NCI-H1436 (cell line): ENCODE measurements at regions not wholly inside any gene's neighbourhood (a gene's known extent, or its start where the extent isn't known, plus 50 kb on each side); places are given as distances from the start of the nearest gene placed in this dataset.
"Not testable (repeated sequence)": the region's sequence is repeated elsewhere in the genome, so short reads cannot be mapped to it uniquely, and the experiment has no call there.

ENCODE experiments used
- DNase-seq: peaks from one replicate; lab custom pipeline; 2025; lab: John Stamatoyannopoulos, UW

DNA sequence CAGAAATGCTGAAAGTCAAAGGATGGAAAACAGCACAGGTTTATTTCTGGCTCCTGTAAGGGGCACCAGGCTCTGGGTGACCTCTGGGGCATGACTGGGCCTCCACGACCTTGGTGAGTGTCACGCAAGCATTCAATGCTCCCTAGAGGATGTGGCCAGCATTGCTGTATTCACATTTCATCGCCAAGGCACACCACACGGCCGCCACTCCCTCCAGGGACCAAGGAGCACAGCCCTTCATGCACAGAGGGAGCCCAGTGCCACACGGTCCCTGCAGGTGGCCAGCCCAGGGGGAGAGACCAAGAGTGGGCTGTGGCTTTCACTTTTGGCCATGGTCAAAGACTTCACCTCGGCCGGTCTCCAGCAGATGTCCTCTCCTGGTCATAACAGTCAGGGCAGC lies 137.4 kb upstream of the TNRC6C start:
- no peak for DNase-seq

DNA sequence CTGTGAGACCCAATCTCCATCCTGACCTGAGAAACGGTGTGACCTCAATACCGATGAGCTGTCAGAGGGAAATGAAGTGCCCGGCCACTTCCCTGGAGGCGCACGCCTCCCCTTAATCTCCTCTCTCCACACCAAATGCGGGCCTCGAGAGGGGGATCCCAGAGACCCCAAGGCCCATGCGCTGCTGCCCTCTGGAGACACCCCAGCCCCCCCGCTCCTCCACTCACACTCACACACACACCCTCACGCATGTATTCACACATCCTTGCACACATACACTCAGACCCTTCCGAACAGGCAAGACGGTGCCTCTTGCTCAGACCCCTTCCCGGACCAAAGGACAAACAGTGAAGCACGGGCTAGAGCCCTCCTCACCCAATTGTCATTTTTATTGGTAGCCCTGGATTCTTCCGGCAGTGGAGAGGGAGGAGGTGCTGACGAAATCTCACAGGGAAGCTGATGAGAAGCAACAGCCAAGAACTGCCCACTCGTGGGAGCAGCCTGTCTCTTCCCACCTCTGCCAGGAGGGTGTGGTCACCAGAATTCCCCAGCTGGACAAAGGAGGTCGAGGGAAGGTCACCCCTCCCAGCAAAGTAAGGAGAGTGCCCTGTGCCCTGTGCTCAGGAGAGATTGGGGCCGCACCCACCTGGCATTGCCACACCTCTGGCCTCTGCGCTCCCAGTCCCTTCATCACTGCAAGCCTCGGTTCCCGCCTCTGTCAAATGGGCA lies 136.0 kb upstream of the TNRC6C start:
- DNase-seq, result no peak

DNA sequence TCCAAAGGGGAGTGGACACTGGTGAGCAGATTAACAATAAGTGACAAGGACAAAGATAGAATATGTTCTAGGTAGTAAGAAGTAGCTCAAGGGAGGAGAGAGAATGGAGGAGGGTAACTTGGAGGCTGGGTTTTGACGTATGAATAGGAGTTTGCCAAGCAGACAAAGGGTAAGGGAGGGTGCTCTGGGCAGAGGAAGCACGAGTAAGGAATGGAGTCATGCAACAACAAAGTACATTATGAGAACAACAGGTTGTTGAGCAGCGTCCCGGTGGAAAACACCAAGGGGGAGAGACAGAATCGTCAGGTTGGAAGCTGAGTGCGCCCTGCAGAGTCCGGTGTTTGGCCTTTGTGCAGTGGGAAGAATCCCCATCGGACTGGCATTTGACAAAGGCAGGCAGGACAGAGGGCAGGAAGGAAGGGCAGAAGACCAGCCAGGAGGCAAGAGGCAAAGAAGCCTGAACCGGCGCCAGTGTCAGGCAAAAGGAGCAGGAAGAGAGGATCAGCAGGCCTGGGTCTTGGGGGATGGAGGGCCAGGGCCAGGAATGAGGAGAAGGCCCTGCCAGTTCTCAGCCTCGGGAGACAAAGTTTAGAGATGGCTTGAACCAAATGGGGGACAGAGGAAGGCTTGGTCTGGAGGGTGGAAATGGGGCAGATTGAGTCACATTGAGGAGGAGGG lies 134.3 kb upstream of the TNRC6C start:
- DNase-seq, result no peak

DNA sequence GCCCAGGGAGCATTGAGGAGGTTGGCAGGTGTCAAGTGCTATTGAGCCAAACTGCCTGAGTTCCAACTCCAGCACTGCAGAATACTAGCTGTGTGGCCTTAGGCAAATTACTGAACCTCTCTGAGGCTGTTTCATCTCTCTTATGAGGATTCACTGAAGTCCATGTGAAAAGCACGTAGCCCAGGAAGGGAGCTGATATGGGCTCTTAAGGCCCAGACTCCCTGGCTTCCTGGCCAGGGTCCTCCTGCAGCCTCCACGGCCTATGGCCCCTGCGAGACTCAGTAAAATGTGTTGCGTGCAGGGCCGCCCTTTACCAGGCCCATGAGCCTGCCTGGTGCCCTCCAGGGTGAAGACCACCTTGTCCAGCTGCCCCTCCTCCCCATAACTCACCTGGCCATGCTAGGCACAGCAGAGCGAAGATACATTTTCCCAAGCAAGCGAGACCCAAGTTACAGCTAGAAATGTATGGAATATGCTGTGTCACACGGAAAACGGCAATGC lies 133.7 kb upstream of the TNRC6C start:
- DNase-seq, result no peak

DNA sequence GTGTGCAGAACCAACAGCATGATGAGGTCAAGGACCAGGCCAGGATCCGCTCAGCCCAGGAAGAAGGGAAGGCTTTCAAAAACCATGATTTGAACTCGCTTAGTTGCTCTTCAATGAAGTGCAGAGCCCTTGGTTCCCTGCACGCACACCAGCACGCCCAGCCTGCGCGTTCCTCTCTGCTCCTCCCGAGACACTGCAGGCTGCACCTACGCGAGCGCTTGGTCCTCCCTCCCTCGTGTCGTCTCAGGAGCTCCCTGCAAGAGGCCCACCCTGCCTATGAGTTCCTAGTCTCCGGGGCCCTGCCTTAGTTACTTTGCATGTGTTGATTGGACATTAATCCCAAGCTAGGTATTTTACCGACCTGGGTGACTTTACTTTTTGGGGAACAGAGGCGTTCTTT lies 132.9 kb upstream of the TNRC6C start:
- no peak for DNase-seq

DNA sequence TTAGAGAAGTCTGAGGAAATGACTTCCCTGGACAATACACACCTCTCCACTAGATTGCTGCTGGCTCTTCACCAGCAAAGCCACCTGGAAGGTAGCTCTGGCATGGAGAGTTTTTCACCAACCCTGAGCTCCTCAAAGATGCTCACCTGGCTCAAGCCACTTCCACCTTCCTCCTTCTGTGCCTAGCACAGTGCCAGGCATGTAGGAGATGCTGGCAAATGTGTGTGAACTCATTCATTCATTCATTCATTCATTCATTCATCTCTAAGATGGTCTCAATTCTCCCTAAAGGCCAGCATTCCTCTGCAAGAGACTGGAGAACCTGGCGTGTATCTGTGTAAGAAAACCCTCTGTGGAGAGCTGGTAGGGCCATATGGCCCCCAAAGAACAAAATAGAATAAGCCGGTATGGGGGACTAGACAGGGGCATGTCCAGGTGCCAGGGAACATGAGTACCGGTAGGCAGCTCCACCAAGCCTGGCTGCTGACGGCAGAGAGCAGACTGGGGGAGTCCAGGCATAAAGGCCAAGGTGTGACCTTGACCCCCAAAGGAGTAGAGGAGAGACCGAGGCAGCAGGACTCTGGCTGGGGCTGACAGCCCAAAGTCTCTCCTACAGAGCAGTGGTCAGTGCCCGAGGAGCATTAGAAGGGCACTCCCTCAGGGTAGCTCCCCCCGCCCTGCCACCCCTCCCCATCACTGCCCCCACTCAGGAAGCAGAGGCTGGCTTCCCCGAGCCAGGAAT lies 132.2 kb upstream of the TNRC6C start:
- no peak for DNase-seq

DNA sequence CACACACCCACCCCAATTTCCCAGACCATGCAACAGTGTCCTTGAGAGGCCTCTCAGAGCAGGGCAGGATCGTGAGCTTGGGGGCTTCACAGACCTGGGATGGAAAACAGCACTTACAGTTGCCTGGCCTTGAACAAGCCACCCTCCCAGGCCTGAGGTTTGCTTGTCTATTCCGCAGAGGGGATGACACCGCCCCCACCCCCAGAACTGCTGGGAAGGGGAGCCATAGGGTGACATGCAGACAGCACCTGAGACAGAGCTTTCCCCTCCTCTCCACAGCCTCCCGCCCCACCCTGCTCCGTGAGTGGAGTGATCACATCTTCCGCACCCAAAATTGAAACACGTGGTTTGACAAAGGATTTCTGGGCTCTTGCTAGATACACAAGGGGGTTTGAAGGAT lies 131.5 kb upstream of the TNRC6C start:
- no peak for DNase-seq

DNA sequence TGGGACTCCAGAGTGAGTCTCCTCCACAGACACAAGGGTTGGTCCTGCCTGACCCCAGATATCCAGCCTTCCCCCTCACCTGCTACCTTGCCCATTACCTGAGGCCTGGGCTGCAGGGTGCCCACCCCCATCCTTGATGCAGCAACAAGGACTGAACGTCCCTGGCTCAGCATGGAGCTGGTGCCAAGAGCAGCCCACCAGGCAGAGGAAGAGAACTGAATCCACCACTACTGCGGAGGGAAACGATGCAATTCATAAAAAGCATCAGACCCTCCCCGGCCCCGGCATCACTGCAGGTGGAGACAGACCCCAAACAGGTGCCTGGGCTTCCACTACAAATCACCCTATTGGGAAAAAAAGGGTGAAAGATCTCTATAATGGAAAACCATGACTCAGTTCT lies 131.0 kb upstream of the TNRC6C start:
- no peak for DNase-seq

DNA sequence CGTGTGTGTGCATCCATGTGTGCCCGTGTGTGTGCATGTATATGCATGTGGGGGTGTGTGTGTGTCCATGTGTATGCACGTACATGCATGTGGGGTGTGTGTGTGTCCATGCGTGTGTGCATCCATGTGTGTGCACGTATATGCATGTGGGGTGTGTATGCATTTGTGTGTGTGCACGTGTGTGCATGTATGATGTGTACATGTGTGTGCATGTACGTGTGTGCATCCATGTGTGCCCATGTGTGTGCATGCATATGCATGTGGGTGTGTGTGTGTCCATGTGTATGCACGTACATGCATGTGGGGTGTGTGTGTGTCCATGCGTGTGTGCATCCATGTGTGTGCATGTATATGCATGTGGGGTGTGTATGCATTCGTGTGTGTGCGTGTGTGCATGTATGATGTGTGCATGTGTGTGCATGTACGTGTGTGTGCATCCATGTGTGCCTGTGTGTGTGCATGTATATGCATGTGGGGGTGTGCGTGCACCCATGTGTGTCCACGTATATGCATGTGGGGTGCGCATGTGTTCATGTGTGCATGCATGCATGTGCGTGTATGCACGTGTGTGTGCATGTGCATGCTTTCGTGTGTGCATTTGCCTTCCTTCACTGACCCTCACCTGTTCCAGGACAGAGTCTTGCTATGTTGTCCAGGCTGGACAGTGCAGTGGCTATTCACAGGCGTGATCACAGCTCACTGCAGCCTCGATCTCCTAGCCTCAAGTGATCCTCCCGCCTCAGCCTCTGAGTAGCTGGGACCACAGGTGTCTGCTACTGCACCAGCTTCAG lies 129.6 kb upstream of the TNRC6C start:
- no peak for DNase-seq

DNA sequence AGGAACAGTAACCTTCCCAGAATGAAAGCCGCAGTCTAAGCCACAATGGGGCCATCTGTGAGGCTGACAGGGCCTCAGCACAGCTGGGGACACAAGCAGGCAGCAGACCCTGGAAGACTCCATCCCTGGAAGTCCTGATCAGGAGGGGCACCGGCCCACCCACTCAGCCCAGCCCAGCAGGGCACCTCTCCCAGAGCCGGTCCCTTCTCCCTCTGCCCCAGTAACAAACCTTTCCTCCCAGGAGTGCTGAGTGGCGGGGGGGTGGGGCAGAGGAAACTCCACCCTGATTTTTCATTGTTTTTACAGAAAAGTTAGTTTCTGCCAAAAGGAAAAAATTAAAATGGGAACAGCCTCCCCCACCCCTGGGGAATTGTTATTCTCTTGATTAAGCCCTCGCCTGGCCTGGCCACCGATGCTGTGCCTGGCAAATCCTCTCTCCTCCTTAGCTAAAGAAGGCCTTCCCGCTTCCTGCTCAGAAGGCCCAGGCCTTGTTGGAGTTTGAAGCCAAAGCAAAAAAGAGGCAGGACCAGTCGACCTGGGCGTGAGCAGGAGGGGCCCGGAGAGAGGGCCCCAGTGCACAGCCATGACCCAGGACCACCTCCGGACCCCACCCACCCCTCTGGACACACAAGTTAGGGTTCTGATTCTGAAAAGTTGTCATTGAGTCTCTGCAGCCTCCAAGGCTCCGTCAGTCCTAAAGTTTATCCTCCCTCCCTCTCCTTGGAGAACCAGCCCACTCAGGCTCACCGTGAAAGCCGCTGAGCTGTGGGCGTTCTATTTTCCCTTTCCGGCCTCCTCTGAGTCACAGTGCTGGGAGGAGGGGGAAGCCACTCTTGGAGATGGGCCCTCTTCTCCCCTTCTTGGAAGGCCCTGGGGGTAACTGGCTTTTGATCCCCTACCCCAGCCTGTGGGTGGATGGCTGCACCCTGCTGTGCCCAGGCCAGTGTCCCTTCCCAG lies 128.4 kb upstream of the TNRC6C start:
- DNase-seq, result no peak

DNA sequence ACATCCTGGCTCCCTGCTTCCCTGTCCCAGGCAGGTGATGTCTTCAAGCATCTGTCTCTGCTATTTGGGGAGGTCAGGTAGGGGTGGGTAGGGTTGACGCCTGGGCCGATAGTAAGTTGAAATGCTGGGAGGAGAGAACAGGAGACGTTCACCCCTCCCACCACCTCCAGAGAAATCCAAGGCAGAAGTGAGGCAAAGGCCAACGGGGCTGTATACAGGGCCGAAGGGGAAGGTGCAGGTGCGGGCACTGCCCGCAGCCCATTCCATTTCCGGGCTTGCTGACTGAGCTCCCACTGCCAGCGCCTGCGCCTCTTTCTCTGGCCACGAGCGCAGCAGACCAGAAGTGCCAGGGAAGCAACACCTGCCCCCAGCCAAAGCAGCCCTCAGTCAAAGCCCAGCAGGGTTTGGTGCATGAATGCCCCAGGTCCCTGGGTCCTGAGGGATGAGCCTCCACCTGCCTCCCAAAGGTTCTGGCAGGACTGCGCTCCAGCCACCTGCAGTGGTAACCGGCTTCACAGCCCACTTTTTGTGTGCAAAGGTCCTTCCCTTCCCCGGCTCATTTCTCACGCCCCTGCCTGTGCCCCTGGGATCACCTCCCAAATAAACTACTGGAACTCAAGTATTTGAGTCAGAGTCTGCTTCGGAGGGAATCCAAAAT lies 127.6 kb upstream of the TNRC6C start:
- no peak for DNase-seq

DNA sequence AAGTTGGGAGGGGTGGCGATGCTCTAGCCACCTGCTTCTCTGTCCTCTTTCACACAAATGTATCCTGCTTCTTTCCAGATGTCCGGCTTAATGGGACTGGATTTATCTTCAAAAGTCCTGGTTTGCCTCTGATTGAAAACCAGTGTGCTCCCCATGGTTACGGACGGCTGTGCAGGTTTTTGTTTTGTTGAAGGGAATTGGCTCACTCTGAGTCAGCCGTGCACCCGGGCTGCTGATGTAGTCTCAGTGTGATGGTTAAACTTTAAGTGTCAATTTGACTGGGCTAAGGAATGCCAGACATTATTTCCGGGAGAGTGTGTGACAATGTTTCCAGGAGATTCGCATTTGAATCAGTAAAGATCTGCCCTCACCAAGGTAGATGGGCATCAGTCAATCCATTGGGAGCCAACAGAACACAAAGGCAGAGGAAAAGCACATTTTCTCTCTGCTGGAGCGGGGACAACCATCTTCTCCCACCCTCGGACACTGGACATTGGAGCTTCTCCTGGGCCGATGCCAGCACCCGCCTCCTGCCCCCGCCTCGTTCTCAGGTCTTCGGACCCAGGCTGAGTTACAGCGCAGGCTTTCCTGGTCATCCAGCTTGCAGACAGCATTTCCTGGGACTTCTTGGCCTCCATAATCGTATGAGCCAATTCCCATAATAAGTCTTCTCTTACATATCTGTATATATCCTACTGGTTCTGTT lies 126.9 kb upstream of the TNRC6C start:
- DNase-seq, result no peak

DNA sequence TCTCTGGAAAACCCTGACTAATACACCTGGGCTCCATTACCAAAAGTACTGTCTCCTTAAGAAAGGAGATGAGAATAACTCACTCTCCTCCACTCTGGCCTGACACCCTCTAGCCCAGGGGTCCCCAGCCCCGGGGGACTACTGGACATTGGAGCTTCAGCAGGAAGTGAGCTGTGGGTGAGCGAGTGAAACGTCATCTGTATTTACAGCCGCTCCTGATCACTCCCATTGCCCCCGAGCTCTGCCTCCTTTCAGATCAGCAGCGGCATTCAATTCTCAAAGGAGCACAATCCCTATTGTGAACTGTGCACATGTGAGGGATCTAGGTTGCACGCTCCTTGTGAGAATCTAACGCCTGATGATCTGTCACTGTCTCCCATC lies 126.3 kb upstream of the TNRC6C start:
- no peak for DNase-seq

DNA sequence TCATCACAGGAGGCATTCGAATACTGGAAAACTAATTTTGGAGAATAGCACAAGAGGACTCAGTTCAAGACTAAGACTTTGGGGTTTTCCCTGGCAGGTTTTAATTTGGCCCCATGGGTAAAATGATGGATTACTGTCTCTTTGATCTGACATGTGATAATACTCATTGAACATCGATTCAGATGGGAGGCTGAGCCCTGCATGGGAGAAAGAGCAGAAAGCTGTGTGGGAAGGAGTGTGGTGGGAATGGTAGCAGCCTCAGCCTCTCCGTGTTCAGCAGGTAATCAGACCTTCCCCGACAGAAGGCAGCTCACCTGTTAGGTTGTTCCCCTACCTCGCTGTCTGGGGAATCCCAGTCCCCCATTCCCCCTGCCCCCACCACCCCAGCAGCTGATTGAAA lies 124.7 kb upstream of the TNRC6C start:
- no peak for DNase-seq

DNA sequence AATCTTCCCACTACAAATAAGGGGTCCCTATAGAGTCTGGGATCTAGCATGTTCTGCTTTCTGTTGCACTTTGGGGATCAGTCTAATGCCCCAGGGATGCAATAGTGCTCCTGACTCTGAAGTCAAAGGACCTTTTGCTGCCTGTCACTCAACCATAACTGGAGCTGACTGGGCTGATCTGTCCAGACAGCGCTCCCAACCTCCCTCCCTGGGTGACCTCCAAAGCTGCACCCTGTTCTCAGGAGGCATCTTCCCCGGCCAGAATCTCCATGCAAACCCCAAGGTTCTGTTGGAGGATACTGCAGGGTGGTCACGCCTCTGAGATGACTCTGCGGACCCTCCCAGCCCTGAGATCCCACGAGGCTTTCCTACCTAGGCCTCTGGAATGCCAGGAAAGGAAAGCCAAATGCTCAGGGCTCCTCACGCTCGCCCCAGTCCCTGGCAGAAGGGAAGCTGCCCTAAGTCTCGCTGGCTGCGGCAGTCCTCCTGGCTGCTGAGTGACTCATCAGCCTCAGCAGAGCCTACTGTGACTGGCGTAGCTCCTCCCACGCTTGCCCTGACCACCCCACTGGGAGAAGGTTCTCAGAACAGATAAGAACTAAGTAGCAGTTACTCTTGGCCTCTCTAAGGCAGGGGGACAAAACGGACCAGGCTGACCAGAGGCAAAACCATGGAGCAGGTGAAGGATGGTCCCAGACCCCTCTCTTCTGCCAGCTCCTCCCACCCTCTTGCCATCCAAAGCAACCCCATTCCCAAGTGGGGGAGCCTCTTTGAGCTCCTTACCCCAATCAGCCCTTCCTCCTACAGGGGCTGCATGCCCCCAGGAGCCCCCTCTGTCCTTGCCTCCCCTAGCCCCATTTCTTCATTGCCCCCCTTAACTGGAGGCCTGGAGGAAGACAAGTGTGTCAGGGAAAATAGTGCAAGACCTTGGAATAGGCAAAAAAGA lies 124.1 kb upstream of the TNRC6C start:
- no peak for DNase-seq

DNA sequence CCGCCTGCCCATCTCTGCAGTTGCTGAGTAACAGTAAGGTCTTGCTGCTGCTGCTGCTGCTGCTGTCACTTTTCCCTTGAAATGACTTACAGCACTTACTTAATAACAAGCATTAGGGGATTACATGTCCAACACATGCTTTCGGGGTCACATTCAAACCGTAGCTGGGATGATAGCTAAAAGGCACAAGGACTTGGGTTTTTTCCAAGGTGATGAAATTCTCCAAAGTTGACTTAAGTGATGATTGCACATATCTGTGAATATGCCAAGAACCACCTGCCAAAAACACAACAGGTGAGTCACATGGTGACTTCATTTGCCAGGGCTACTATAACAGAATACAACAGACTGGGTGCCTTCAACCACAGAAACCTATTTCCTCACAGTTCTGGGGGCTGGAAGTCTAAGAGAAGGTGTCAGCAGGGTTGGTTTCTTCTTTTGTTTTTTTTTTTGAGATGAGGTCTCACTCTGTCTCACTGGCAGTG lies 121.9 kb upstream of the TNRC6C start:
- no peak for DNase-seq

DNA sequence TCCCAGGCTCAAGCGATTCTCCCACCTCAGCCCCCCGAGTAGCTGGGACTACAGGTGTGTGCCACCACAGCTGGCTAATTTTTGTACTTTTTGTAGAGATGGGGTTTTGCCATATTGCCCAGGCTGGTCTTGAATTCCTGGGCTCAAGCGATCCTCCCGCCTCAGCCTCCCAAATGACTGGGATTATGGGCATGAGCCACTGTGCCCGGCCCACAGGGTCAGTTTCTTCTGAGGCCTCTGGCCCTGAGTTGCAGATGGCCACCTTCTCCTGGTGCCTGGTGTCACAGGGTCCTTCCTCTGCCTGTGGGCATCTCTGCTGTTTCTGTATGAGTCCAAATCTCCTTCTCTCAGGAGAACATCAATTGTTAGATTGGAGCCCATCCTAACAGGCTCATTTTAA lies 121.4 kb upstream of the TNRC6C start:
- not testable (repeated sequence) for DNase-seq

DNA sequence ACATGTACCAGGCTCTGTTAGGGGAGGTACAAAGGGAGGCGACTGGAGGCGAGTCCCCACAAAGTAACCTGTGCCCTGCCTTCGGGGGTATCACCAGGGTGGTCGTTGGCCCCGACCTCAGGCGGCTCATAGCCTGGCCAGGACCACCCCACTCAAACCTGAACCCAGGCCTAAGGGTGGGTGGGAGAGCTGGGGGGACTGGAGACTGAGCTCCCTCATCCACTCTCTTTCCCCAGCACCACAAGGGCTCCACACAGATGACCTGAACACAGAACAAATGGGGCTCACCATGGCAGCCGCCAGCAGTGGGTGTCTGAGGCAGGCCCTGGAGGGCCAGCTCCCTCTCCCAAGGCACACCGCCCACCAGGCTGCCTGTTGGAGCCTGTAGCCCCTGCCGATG lies 120.6 kb upstream of the TNRC6C start:
- no peak for DNase-seq
